ENCODE measurements at regions not wholly inside any gene's neighbourhood (a gene's known extent, or its start where the extent isn't known, plus 50 kb on each side); places are given as distances from the start of the nearest gene placed in this dataset.
"Not testable (repeated sequence)": the region's sequence is repeated elsewhere in the genome, so short reads cannot be mapped to it uniquely, and the experiment has no call there.

GRCh38 chr1:90354704-90355103 is 359.8 kb downstream of the ZNF326 start:
- no peak for TF ChIP-seq CTCF (IDR thresholded peaks at IDR 0.05; ENCODE audit: borderline replicate concordance, insufficient read depth, low read depth, low read length)
- no peak overlapping the region for H3K4me3 ChIP-seq (ENCODE audit: low read depth, low read length)

DNA sequence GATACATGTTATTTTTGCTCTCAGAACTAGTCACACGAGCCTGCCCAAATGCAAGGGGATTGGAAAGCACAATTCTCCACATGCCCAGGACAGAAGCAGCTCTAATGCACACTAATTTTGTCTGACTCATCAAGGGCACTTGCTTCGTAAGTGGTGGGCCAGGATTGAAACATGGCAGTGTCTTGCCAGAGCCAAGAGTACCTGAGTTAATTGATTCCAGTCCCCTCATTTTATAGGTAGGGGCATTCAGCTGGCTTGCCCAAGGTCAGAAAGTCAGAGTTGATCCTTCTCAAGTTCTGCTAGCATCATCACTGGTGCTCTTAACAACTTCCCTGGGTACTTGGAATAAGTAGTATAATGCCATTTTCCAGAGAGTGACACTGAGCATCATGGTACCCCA is 356.1 kb downstream of the ZNF326 start:
- no peak for TF ChIP-seq CTCF (IDR thresholded peaks at IDR 0.05; ENCODE audit: borderline replicate concordance, insufficient read depth, low read depth, low read length)
- H3K4me3 ChIP-seq (ENCODE audit: low read depth, low read length) = no peak overlapping the region

- TF ChIP-seq CTCF (IDR thresholded peaks at IDR 0.05; ENCODE audit: borderline replicate concordance, insufficient read depth, low read depth, low read length) = no peak
These were observed 354.6 kb downstream of the ZNF326 start for GRCh38 chr1:90349510-90349909.

DNA sequence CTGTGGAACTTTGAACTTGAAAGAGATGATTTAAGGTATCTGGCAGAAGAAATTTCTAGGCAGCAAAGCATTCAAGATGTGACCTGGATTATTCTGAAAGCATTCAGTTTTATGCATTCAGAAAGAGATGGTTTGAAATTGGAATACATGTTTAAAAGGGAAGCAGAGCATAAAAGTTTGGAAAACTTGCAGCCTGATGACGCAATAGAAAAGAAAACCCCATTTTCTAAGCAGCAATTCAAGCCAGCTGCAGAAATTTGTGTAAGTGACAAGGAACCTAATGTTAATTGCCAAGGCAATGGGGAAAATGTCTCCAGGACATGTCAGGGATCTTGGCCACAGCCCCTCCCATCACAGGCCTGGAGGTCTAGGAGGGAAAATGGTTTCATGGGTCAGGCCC is 354.0 kb downstream of the ZNF326 start:
- H3K4me3 ChIP-seq (ENCODE audit: low read depth, low read length) = no peak overlapping the region
- no peak for TF ChIP-seq CTCF (IDR thresholded peaks at IDR 0.05; ENCODE audit: borderline replicate concordance, insufficient read depth, low read depth, low read length)

More at GRCh38 chr1:90349510-90349909, 354.6 kb downstream of the ZNF326 start:
- no peak overlapping the region for H3K4me3 ChIP-seq (ENCODE audit: low read depth, low read length)

- not testable (repeated sequence) for H3K4me3 ChIP-seq (ENCODE audit: low read depth, low read length)
These were observed 353.5 kb downstream of the ZNF326 start for GRCh38 chr1:90348459-90348858.

DNA sequence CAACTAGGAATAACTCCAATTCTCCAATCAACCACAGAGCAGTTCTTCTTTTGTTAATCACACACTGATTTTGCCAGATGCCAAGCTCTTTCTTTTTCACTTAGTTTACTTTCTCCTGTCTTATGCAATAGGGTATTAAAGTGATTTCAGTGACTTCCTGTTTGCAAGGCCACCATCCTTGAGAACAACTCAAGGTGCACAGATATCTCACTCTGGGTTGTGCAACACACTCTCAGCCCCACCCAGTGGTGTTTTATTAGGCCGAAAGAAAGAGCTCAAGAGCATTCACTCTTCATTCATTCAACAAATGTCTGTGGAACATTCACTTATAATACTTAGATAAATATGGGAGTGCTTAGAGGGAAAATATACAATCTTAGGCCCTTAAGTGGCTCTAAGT is 352.5 kb downstream of the ZNF326 start:
- TF ChIP-seq CTCF (IDR thresholded peaks at IDR 0.05; ENCODE audit: borderline replicate concordance, insufficient read depth, low read depth, low read length) = no peak

GRCh38 chr1:90346757-90347156 is 351.8 kb downstream of the ZNF326 start:
- no peak for TF ChIP-seq CTCF (IDR thresholded peaks at IDR 0.05; ENCODE audit: borderline replicate concordance, insufficient read depth, low read depth, low read length)
- no peak overlapping the region for H3K4me3 ChIP-seq (ENCODE audit: low read depth, low read length)

More for the DNA sequence above, 352.5 kb downstream of the ZNF326 start:
- no peak overlapping the region for H3K4me3 ChIP-seq (ENCODE audit: low read depth, low read length)

DNA sequence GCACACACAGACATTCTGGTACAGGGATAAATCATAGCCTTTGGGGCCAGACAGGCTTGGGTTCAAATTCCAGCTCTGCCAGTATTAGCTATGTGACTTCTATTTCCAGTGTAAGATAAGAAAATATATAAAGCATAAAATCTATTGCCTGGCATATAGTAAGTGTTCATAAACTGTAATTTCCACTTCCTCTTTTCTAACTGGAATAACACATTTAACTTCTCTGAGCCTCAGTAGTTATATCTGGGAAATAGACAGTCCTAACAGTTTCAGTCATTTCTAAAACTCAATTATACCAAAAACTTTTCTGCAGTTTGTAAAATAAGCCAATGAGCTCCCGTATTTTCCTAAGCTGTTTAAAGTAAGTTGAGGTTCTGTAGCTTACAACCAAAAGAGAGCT is 351.4 kb downstream of the ZNF326 start:
- no peak for TF ChIP-seq CTCF (IDR thresholded peaks at IDR 0.05; ENCODE audit: borderline replicate concordance, insufficient read depth, low read depth, low read length)

More for the DNA sequence above, 351.4 kb downstream of the ZNF326 start:
- H3K4me3 ChIP-seq (ENCODE audit: low read depth, low read length) = no peak overlapping the region
